B cell (primary cell): ENCODE measurements at regions not wholly inside any gene's neighbourhood (a gene's known extent, or its start where the extent isn't known, plus 50 kb on each side); places are given as distances from the start of the nearest gene placed in this dataset.

Experiments used
- ATAC-seq: fragments of 200-7000 bp; cut with Tn5 transposase; one replicate; pipeline ENCODE4 v1.10.0; 2021; ENCODE audit warnings: low read depth, mild to moderate bottlenecking, moderate number of reproducible peaks, moderate library complexity
- CTCF ChIA-PET: fragments of 350-600 bp; sonication (Branson Sonifier 250); formaldehyde crosslinking; loops from one replicate; lab custom pipeline; 2021; ENCODE audit warnings: antibody characterized with exemption, inconsistent platforms; lab: Charles Lee
- POLR2A ChIA-PET: fragments of 350-600 bp; sonication (Branson Sonifier 250); formaldehyde crosslinking; loops from one replicate; lab custom pipeline; 2021; ENCODE audit warnings: antibody characterized with exemption; lab: Charles Lee
- DNase-seq: peaks from one replicate; pipeline ENCODE4 v3.0.0; 2013
- H2AFZ ChIP-seq: 2 replicates; pipeline ENCODE4 v1.6.1; 2012; ENCODE audit warnings: mild to moderate bottlenecking, low read depth, low read length; ENCODE audit not compliant: insufficient read depth, poor library complexity, severe bottlenecking
- H3K27ac ChIP-seq, 2 donors: 1 replicate in 1 of 2; 2 replicates in 1 of 2; pipeline ENCODE4 v1.5.1; 2012 to 2013; ENCODE audit warnings: low read length in 2 of 2, mild to moderate bottlenecking in 2 of 2, moderate library complexity in 1 of 2
- H3K27me3 ChIP-seq, 4 experiments: fragments of 200-600 bp in 1 of 4; sonication (generic) in 1 of 4; replicated peaks in 1 of 4; 1 replicate in 2 of 4; 2 replicates in 2 of 4; pipeline versions ENCODE4 v1.6.1 to v1.7.0; 2013 to 2016; ENCODE audit warnings: low read length in 3 of 4, mild to moderate bottlenecking in 2 of 4, mixed read lengths in 1 of 4, moderate library complexity in 1 of 4; ENCODE audit not compliant: insufficient read depth in 4 of 4, control insufficient read depth in 3 of 4; ENCODE audit errors: control extremely low read depth in 1 of 4
- H3K36me3 ChIP-seq, 2 experiments: replicated peaks in 1 of 2; 1 replicate in 1 of 2; 2 replicates in 1 of 2; pipeline versions ENCODE4 v1.6.1 to v1.7.1; 2013; ENCODE audit warnings: low read length in 1 of 2; ENCODE audit not compliant: insufficient read depth in 2 of 2, control insufficient read depth in 1 of 2; ENCODE audit errors: control extremely low read depth in 1 of 2, extremely low read depth in 1 of 2
- H3K4me1 ChIP-seq, 2 donors: fragments of 200-600 bp in 1 of 2; sonication (generic) in 1 of 2; 1 replicate in 1 of 2; 2 replicates in 1 of 2; pipeline versions ENCODE4 v1.5.1 to v1.6.1; 2013 to 2017; ENCODE audit warnings: low read length in 2 of 2; ENCODE audit not compliant: control insufficient read depth in 2 of 2, insufficient read depth in 2 of 2
- H3K4me2 ChIP-seq: replicated peaks from 2 replicates; pipeline ENCODE3; 2012; ENCODE audit warnings: mild to moderate bottlenecking, low read depth, low read length; ENCODE audit not compliant: poor library complexity, severe bottlenecking
- H3K4me3 ChIP-seq, 5 experiments: fragments of 200-600 bp in 1 of 5; sonication (generic) in 1 of 5; 1 replicate in 3 of 5; 2 replicates in 2 of 5; pipeline versions ENCODE4 v1.5.1 to v1.7.0; 2011 to 2016; ENCODE audit warnings: low read length in 4 of 5, mild to moderate bottlenecking in 4 of 5, low read depth in 2 of 5, control low read depth in 1 of 5, moderate library complexity in 1 of 5; ENCODE audit not compliant: insufficient read depth in 1 of 5; ENCODE audit errors: control extremely low read depth in 1 of 5, extremely low read depth in 1 of 5
- H3K79me2 ChIP-seq: fragments of 200-600 bp; sonication (generic); one replicate; pipeline ENCODE4 v1.6.0; 2016; ENCODE audit warnings: low read length; ENCODE audit not compliant: control insufficient read depth, insufficient read depth
- H3K9ac ChIP-seq: fragments of 200-600 bp; sonication (generic); 2 replicates; pipeline ENCODE4 v1.6.1; 2017; ENCODE audit warnings: mild to moderate bottlenecking, low read length, moderate library complexity
- H3K9me3 ChIP-seq, 3 donors: one replicate each; pipeline versions ENCODE4 v1.6.1 to v1.7.1; 2013; ENCODE audit warnings: low read length in 2 of 3; ENCODE audit not compliant: control insufficient read depth in 2 of 3, insufficient read depth in 1 of 3; ENCODE audit errors: control extremely low read depth in 1 of 3
- H4K20me1 ChIP-seq: 2 replicates; pipeline ENCODE4 v1.6.0; 2012; ENCODE audit warnings: mild to moderate bottlenecking, low read length; ENCODE audit not compliant: insufficient read depth, control insufficient read depth, poor library complexity, severe bottlenecking
- H3K27ac Mint-ChIP-seq: one replicate; pipeline ENCODE4 v1.8.0; 2021; ENCODE audit warnings: mixed read lengths
- H3K27me3 Mint-ChIP-seq: one replicate; pipeline ENCODE4 v1.8.0; 2021; ENCODE audit warnings: mixed read lengths
- H3K4me1 Mint-ChIP-seq: one replicate; pipeline ENCODE4 v1.8.0; 2021; ENCODE audit warnings: mixed read lengths
- H3K4me3 Mint-ChIP-seq: one replicate; pipeline ENCODE4 v1.8.0; 2021; ENCODE audit warnings: mixed read lengths
- H3K9me3 Mint-ChIP-seq: one replicate; pipeline ENCODE4 v1.8.0; 2022; ENCODE audit warnings: mixed read lengths; ENCODE audit not compliant: insufficient read depth
- CTCF ChIP-seq: fragments of 200-600 bp; IDR thresholded peaks from one replicate; pipeline ENCODE4 v1.8.0; 2022; ENCODE audit warnings: antibody characterized with exemption, mild to moderate bottlenecking
- EZH2 ChIP-seq: IDR thresholded peaks from 2 replicates; pipeline ENCODE4 v1.6.1; 2012; ENCODE audit warnings: borderline replicate concordance, low read depth, mild to moderate bottlenecking, moderate library complexity, low read length; ENCODE audit not compliant: insufficient read depth, poor library complexity, severe bottlenecking
- WGBS: methylation state at CpG from one replicate; pipeline ENCODE4 v1.1.5; 2013; ENCODE audit warnings: missing lambda C conversion rate; ENCODE audit not compliant: insufficient coverage; 5-methylcytosine and 5-hydroxymethylcytosine counted together
- intact Hi-C: fragments of 100-400 bp; cut with micrococcal nuclease; formaldehyde crosslinking; loops from one replicate; pipeline ENCODE4 v1.10.0; 2022

- no CpG with 5 or more reads among the region's 7 CpGs for WGBS
- Mint-ChIP-seq H3K27ac (no peak overlapping the region), H3K9me3 (peaks cover 8% of the 10 kb centered on the region), H3K4me1 (no peaks in the 10 kb centered on the region), H3K4me3 (no peak overlapping the region), H3K27me3 (no peaks in the 10 kb centered on the region)
- Histone ChIP-seq H3K27ac (no peak overlapping the region), H3K9ac (no peak overlapping the region), H3K4me3 (no peak overlapping the region), H3K9me3 (peaks cover 0 to 13% (median 3%) of the 10 kb centered on the region in 3 donors), H2AFZ (no peak overlapping the region), H3K36me3 (no peaks in the 10 kb centered on the region), H3K4me1 (no peaks in the 10 kb centered on the region), H3K27me3 (no peaks in the 10 kb centered on the region), H4K20me1 (no peaks in the 10 kb centered on the region), H3K4me2 (no peak overlapping the region), H3K79me2 (no peaks in the 10 kb centered on the region)
- ChIA-PET CTCF (no interaction called here), POLR2A (no interaction called here)
- intact Hi-C loops: no loop called here
- DNase-seq (no peak), ATAC-seq (no peak)
- TF ChIP-seq CTCF: no peak
- TF ChIP-seq EZH2: no peak
Measured at GRCh38 chr3:109563149-109563548, 225.8 kb upstream of the DPPA4 start.

DNA sequence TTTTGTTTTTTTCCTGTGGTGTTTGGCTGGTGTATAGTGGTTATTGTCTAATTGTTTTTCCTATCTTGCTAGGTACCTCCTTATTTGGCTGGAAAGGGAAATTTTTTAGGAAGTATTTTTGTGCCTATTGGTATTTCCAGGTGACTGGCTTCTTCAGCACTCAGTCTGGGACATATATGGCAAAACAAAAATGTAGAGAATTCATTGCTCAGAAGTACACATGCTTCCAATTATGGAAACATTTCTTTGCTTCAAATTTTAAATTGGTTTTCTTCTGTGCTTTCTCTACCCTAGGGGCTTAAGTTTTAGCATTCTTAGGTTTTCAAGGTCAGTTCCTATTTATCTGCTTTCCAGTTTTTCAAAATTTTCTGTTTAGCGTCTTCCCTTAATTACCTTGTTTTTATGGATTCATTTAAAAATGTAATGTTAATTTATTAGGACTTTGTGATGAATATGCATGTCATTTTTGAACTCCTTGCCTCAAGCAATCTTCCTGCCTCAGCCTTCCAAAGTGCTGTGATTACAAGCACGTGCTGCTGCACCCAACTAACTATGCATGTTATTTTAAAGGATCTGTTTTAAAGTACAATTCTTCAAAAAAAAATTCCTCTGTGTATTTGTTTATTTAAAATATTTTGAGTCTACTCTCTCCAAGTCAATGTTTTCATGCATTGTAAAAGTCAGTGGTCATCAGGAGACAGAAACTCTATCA is 231.9 kb upstream of the DPPA4 start:
- Histone ChIP-seq H4K20me1 (no peaks in the 10 kb centered on the region), H3K4me1 (no peaks in the 10 kb centered on the region), H3K4me2 (no peak overlapping the region), H3K27me3 (no peaks in the 10 kb centered on the region), H2AFZ (no peak overlapping the region), H3K79me2 (no peaks in the 10 kb centered on the region), H3K9me3 (peaks cover 0 to 7% (median 0%) of the 10 kb centered on the region in 3 donors), H3K36me3 (no peaks in the 10 kb centered on the region), H3K9ac (no peak overlapping the region), H3K4me3 (no peak overlapping the region), H3K27ac (no peak overlapping the region)
- intact Hi-C loops: no loop called here
- ChIA-PET CTCF (no interaction called here), POLR2A (no interaction called here)
- H3K27ac Mint-ChIP-seq: no peak overlapping the region
- H3K4me1 Mint-ChIP-seq: no peaks in the 10 kb centered on the region
- peaks cover 3% of the 10 kb centered on the region for H3K9me3 Mint-ChIP-seq
- no peak for ATAC-seq
- no peaks in the 10 kb centered on the region for H3K27me3 Mint-ChIP-seq
- no peak for TF ChIP-seq CTCF
- TF ChIP-seq EZH2: no peak
- H3K4me3 Mint-ChIP-seq: no peak overlapping the region
- no peak for DNase-seq
- WGBS: no CpG with 5 or more reads among the region's 2 CpGs
